ENCODE measurements at regions not wholly inside any gene's neighbourhood (a gene's known extent, or its start where the extent isn't known, plus 50 kb on each side); places are given as distances from the start of the nearest gene placed in this dataset.

DNA sequence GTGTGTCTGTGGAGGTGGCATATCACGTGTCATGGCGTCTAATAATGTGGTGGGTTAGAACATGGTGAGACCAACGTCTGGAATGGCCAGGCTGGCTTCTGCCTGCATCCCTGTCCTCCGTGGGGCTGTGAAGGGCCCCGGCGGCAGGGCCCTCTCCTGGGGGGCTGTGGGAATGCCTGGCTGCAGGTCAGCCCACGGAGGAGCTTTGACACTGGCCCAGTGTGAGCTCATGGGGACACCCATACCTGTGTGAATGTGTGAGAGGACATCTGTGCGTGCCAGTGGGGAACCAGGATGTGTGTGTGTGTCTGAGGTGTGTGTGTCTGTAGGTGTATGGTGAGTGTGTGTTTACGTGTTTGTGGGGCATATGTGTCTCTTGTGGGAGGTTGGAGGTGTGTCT, 300.1 kb downstream of the TEX29 start:
- ChIA-PET POLR2A (no interaction called here), CTCF (ENCODE audit: unreplicated experiment) (no interaction called here)
- no peak for DNase-seq (ENCODE audit: low spot score)
- H4K20me1 ChIP-seq (ENCODE audit: insufficient read depth, low read length): no peaks in the 10 kb centered on the region
- no peak overlapping the region for H3K27ac ChIP-seq (ENCODE audit: low read depth, low read length, poor library complexity, severe bottlenecking)
- H3K9me3 ChIP-seq (ENCODE audit: low read length): no peaks in the 10 kb centered on the region
- no peaks in the 10 kb centered on the region for H3K36me3 ChIP-seq (ENCODE audit: insufficient read depth, low read length)
- no peaks in the 10 kb centered on the region for H3K79me2 ChIP-seq (ENCODE audit: insufficient read depth, low read depth, low read length)
- intact Hi-C loops (cut with micrococcal nuclease; ENCODE audit: unreplicated experiment): no loop called here
- H2AFZ ChIP-seq (ENCODE audit: low read length): no peak overlapping the region
- H3K9me2 ChIP-seq (ENCODE audit: insufficient read depth, low read length): no peaks in the 10 kb centered on the region
- BruUV-seq (replicated peaks): no TSS peak
- no peak overlapping the region for H3K4me3 ChIP-seq (ENCODE audit: low read depth, low read length, poor library complexity, severe bottlenecking)
- H3K4me2 ChIP-seq (ENCODE audit: low read length): no peak overlapping the region
- TF ChIP-seq, protein P1, sequence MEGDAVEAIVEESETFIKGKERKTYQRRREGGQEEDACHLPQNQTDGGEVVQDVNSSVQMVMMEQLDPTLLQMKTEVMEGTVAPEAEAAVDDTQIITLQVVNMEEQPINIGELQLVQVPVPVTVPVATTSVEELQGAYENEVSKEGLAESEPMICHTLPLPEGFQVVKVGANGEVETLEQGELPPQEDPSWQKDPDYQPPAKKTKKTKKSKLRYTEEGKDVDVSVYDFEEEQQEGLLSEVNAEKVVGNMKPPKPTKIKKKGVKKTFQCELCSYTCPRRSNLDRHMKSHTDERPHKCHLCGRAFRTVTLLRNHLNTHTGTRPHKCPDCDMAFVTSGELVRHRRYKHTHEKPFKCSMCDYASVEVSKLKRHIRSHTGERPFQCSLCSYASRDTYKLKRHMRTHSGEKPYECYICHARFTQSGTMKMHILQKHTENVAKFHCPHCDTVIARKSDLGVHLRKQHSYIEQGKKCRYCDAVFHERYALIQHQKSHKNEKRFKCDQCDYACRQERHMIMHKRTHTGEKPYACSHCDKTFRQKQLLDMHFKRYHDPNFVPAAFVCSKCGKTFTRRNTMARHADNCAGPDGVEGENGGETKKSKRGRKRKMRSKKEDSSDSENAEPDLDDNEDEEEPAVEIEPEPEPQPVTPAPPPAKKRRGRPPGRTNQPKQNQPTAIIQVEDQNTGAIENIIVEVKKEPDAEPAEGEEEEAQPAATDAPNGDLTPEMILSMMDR (conservative IDR thresholded peaks at IDR 0.05; ENCODE audit: low read length): no peak
- H3K4me1 ChIP-seq (ENCODE audit: insufficient read depth, low read length, poor library complexity, severe bottlenecking): no peaks in the 10 kb centered on the region

DNA sequence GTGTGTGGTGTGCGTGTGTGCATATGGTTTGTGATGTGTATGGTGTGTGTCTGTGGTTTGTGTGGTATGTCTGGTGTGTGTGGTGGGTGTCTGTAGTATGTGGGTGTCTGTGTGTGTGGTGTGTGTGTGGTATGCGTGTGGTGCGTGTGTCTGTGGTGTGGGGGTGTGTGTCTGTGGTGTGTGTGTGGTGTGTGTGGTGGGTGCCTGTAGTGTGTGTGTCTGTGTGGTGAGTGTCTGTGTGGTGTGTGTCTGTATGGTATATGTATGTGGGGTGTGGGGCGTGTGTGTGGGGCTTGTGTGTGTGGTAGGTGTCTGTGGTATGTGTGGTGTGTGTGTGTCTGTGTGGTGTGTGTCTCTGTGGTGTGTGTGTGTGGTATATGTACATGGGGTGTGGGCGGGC, 300.7 kb downstream of the TEX29 start:
- H3K4me1 ChIP-seq (ENCODE audit: insufficient read depth, low read length, poor library complexity, severe bottlenecking): no peaks in the 10 kb centered on the region
- intact Hi-C loops (cut with micrococcal nuclease; ENCODE audit: unreplicated experiment): no loop called here
- no peak overlapping the region for H3K4me2 ChIP-seq (ENCODE audit: low read length)
- no peak overlapping the region for H3K4me3 ChIP-seq (ENCODE audit: low read depth, low read length, poor library complexity, severe bottlenecking)
- ChIA-PET POLR2A (no interaction called here), CTCF (ENCODE audit: unreplicated experiment) (no interaction called here)
- H3K9me2 ChIP-seq (ENCODE audit: insufficient read depth, low read length): no peaks in the 10 kb centered on the region
- DNase-seq (ENCODE audit: low spot score): no peak
- TF ChIP-seq, protein P1 (conservative IDR thresholded peaks at IDR 0.05; ENCODE audit: low read length): no peak
- TF ChIP-seq EZH2phosphoT487 (IDR thresholded peaks at IDR 0.05; ENCODE audit: borderline replicate concordance, low read depth, low read length): no peak
- no peaks in the 10 kb centered on the region for H4K20me1 ChIP-seq (ENCODE audit: insufficient read depth, low read length)
- H3K36me3 ChIP-seq (ENCODE audit: insufficient read depth, low read length): no peaks in the 10 kb centered on the region
- BruUV-seq (replicated peaks): no TSS peak
- no peaks in the 10 kb centered on the region for H3K9me3 ChIP-seq (ENCODE audit: low read length)
- no peak overlapping the region for H2AFZ ChIP-seq (ENCODE audit: low read length)
- H3K79me2 ChIP-seq (ENCODE audit: insufficient read depth, low read depth, low read length): no peaks in the 10 kb centered on the region
- no peak overlapping the region for H3K27ac ChIP-seq (ENCODE audit: low read depth, low read length, poor library complexity, severe bottlenecking)

DNA sequence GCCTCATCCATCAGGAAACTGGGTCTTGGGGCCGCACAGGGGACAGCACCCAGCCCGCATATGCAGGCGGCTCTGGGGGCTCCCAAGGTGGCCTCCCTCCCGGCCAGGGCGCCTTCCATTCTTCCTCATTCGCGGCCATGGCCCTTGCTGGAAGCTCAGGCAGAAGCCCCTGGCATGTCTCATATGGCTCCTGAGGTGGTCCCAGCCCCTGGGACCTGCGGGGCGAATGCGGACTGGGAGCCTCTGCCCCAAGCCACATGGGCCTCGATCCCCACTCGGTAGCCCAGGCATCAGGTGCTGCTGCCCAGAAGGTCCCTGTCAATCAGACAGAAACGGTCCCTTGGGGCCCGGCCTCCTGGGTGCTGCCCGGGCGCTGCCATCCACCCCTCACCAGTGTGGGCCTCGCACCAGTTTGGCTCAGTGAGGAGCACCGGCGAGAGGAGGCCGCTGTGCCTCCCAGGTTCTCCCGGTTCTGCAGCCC, 301.6 kb downstream of the TEX29 start:
- intact Hi-C loops (cut with micrococcal nuclease; ENCODE audit: unreplicated experiment): no loop called here
- BruUV-seq (replicated peaks): no TSS peak
- TF ChIP-seq, protein P1 (conservative IDR thresholded peaks at IDR 0.05; ENCODE audit: low read length): no peak
- no peak for TF ChIP-seq EZH2phosphoT487 (IDR thresholded peaks at IDR 0.05; ENCODE audit: borderline replicate concordance, low read depth, low read length)

More for the DNA sequence above, 301.6 kb downstream of the TEX29 start:
- Histone ChIP-seq H3K4me3 (ENCODE audit: low read depth, low read length, poor library complexity, severe bottlenecking) (no peak overlapping the region), H4K20me1 (ENCODE audit: insufficient read depth, low read length) (no peaks in the 10 kb centered on the region), H3K4me1 (ENCODE audit: insufficient read depth, low read length, poor library complexity, severe bottlenecking) (no peaks in the 10 kb centered on the region), H3K9me2 (ENCODE audit: insufficient read depth, low read length) (no peaks in the 10 kb centered on the region), H3K9me3 (ENCODE audit: low read length) (no peaks in the 10 kb centered on the region), H3K36me3 (ENCODE audit: insufficient read depth, low read length) (no peaks in the 10 kb centered on the region), H2AFZ (ENCODE audit: low read length) (no peak overlapping the region), H3K79me2 (ENCODE audit: insufficient read depth, low read depth, low read length) (no peaks in the 10 kb centered on the region), H3K27ac (ENCODE audit: low read depth, low read length, poor library complexity, severe bottlenecking) (no peak overlapping the region), H3K4me2 (ENCODE audit: low read length) (no peak overlapping the region)
- no peak for DNase-seq (ENCODE audit: low spot score)
- ChIA-PET CTCF (ENCODE audit: unreplicated experiment) (no interaction called here), POLR2A (no interaction called here)
